Activated naive CD8-positive, alpha-beta T cell treated with anti-CD3 and anti-CD28 coated beads, Interleukin-2, amount 50 U/mL, for 24 hours (primary cell): ENCODE measurements at regions not wholly inside any gene's neighbourhood (a gene's known extent, or its start where the extent isn't known, plus 50 kb on each side); places are given as distances from the start of the nearest gene placed in this dataset.

Experiments
- ATAC-seq: fragments of 150-1000 bp; cut with Tn5 transposase; one replicate; pipeline ENCODE4 v1.10.0; 2021
- DNase-seq: peaks from one replicate; pipeline ENCODE4 v3.0.0; 2021
- H3K27ac Mint-ChIP-seq: one replicate; pipeline ENCODE4 v1.8.0; 2021; ENCODE audit warnings: mild to moderate bottlenecking, mixed read lengths
- H3K27me3 Mint-ChIP-seq: one replicate; pipeline ENCODE4 v1.8.0; 2021; ENCODE audit warnings: mixed read lengths
- H3K36me3 Mint-ChIP-seq: one replicate; pipeline ENCODE4 v1.8.0; 2021; ENCODE audit warnings: low read depth, mixed read lengths
- H3K4me1 Mint-ChIP-seq: one replicate; pipeline ENCODE4 v1.8.0; 2021; ENCODE audit warnings: mixed read lengths
- H3K4me3 Mint-ChIP-seq: one replicate; pipeline ENCODE4 v1.8.0; 2021; ENCODE audit warnings: mild to moderate bottlenecking, moderate library complexity, mixed read lengths
- H3K9me3 Mint-ChIP-seq: one replicate; pipeline ENCODE4 v1.8.0; 2021; ENCODE audit warnings: mixed read lengths

- DNase-seq = no peak
- Mint-ChIP-seq H3K4me1 (no peaks in the 10 kb centered on the region), H3K27me3 (peaks cover 9% of the 10 kb centered on the region), H3K27ac (no peak overlapping the region), H3K36me3 (no peaks in the 10 kb centered on the region), H3K9me3 (no peaks in the 10 kb centered on the region), H3K4me3 (no peak overlapping the region)
- no peak for ATAC-seq
Observed at GRCh38 chr5:173720286-173720952, 104.0 kb upstream of the BOD1 start.

GRCh38 chr5:173720953-173721600, 104.6 kb upstream of the BOD1 start:
- no peaks in the 10 kb centered on the region for H3K36me3 Mint-ChIP-seq
- DNase-seq = no peak
- no peak for ATAC-seq

DNA sequence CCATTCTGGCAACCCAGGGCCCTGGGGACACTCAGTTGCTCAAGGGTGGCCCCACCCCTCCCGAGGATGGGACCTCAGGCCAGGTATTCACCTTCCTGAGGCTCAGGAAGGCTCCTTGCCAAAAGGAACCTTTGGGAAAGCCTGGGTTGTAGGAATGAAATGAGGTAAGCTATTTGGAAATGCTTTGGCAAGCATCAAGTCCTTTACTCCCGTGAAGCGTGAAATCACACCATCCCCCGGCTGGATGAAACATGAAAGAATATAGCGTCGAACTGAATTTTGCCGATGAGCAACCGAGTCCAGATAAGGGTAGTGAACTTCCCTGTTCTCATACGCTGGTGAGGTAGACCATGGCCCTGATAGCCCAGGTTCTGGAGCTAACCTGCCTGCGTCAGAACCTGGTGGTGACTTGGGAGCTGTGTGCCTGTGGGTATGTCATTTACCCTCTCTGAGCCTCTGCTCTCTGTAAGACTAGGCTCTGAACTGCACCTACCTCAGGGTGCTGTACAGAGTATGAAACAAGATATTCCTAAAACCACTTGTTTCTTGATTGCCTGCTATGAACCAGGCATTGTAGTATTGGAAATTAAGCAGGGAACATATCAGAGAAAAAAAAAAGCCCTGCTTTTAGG, 105.3 kb upstream of the BOD1 start:
- H3K27ac Mint-ChIP-seq = no peak overlapping the region

More at GRCh38 chr5:173720953-173721600, 104.6 kb upstream of the BOD1 start:
- H3K27me3 Mint-ChIP-seq = peaks cover 9% of the 10 kb centered on the region
- no peak overlapping the region for H3K4me3 Mint-ChIP-seq
- no peaks in the 10 kb centered on the region for H3K4me1 Mint-ChIP-seq
- H3K9me3 Mint-ChIP-seq = no peaks in the 10 kb centered on the region
- H3K27ac Mint-ChIP-seq = no peak overlapping the region

DNA sequence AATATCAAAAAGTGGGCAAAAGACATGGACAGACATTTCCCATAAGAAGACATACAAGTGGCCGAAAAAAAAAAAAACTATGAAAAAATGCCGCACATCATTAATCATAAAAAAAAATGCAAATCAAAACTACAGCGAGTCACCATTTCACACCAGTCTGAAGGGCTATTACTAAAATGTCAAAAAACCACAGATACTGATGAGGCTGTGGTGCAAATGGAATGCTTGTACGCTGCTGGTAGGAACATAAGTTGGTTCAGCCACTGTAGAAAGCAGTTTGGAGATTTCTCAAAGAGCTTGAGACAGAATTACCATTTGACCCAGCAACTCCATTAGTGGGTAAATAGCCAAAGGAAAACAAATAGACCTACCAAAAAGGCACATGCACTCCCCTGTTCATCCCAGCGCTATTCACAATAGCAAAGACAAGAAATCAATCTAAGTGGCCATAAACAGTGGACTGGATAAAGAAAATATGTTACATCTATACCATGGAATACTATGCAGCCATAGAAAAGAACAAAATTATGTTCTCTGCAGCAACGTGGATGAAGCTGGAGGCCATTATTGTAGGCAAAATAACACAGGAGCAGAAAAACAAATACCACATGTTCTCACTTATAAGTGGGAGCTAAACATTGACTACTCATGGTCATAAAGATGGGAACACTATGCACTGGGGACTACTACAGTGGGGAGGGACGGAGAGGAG, 110.6 kb upstream of the BOD1 start:
- peaks cover 11% of the 10 kb centered on the region for H3K27me3 Mint-ChIP-seq
- H3K4me3 Mint-ChIP-seq = no peak overlapping the region
- DNase-seq = no peak
- H3K36me3 Mint-ChIP-seq = no peaks in the 10 kb centered on the region
- H3K27ac Mint-ChIP-seq = no peak overlapping the region
- ATAC-seq = peak; percentile 66
- no peaks in the 10 kb centered on the region for H3K9me3 Mint-ChIP-seq
- H3K4me1 Mint-ChIP-seq = peaks cover 2% of the 10 kb centered on the region

More for the DNA sequence above, 105.3 kb upstream of the BOD1 start:
- no peaks in the 10 kb centered on the region for H3K9me3 Mint-ChIP-seq
- H3K4me1 Mint-ChIP-seq = peaks cover 2% of the 10 kb centered on the region
- ATAC-seq (no peak), DNase-seq (no peak)
- H3K4me3 Mint-ChIP-seq = no peak overlapping the region
- H3K27me3 Mint-ChIP-seq = peaks cover 9% of the 10 kb centered on the region
- no peaks in the 10 kb centered on the region for H3K36me3 Mint-ChIP-seq

DNA sequence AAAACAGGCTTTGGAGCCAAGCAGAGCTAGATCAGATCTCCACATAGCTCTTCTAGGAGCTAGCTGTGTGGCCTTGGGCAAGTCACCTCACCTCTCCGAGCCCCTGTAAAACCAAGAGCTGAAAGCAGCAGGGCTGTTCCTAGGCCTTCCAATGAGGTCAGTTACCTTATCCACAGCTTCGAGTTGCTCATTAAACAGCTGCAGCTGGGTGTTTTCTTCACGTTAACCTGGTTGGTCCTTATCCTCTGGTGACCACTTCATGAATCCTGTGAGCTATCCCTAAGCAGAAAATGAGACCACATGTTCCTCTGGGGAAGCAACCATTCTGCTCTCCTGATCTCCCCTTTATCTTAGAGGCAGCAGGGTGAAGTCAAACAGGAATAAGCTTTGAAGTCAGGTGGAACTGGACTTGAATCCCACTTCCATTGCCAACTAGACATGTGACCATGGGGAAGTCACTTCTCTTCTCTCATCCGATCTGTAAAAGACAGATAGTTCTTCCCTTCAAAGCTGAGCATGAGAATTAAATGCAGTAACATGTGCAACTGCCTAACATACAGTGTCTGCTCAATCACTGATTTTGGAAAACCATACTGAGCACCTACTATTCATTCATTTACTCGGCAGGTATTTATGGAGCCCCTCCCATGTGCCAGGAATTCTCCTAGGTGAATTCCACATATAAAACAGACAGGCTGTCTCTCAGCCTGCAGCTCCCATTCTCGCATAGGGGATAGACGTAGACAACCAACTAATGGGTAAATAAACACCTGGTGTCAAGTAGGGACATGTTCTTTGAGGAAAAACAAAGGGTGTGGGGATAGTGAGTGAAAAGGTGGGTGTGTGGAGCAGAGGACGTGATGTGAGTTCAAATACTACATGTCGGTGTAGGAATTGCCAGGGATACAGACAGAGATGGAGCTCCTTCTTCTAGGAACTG, 111.7 kb upstream of the BOD1 start:
- Mint-ChIP-seq H3K4me3 (no peak overlapping the region), H3K27me3 (peaks cover 5% of the 10 kb centered on the region), H3K36me3 (no peaks in the 10 kb centered on the region), H3K27ac (no peak overlapping the region), H3K9me3 (no peaks in the 10 kb centered on the region), H3K4me1 (peaks cover 2% of the 10 kb centered on the region)
- DNase-seq (no peak), ATAC-seq (no peak)

DNA sequence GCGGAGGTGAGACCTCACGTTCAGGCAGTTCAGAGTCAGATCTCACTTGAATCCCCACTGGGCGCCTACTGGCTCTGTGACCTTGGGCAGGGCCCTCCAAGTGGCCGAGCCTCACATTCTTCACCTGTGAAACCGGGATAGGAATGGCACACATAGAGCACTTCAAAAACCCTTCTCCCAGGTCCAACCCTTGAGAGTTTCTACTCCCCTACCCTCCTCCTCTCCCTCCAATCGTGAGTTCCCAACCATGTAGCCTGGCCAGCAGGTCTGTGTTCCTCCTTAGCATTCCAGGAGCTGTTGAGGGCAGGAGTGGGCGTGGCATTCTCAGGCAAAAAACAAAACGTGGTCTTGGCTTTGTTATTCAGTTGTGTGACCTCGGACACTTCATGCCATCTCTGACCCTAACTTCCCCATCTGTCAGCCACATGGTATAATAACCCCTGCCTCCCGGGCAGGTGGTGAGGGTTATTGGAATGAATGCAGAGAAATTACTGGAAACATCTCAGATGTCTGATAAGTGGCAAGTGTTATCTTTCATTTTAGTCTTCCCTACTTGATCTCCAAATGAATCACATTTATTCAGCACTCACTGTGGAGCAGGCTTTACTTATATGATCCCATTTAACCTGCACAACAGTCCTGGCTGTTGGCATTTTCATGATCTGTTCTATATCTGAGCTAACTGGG, 112.8 kb upstream of the BOD1 start:
- no peaks in the 10 kb centered on the region for H3K36me3 Mint-ChIP-seq

DNA sequence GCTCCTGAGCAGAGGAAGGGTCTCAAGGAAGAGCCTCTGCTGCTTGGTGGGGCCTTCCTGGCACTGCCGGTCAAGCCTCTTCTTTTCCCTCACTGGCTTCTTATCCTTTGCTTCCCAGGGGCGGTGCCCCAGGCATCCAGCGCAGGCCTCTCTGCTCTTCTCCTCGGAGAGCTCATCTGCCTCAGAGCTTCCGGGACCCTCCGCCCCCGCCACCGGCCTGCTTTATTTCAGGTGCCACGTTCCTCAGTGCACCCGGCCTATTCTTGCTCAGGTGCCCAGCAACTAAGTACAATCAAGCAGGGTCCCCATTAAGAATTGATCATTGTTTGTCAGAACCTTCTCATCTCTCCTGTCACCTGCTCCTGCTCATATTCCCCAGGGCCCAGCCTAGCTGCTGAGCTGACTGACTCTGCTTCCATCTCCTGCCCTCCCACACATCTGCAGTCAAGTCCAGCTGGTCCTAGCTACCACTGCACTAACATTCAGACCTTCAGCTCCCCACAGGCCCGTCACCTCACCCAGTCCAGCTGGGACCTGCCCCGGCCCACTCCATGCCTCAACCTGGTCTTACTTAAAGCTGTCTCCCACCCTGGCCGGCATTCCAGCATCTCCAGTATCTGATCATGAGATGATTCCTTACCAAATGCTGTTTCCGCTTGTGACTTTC, 114.3 kb upstream of the BOD1 start:
- peaks cover 5% of the 10 kb centered on the region for H3K4me1 Mint-ChIP-seq
- H3K36me3 Mint-ChIP-seq = no peaks in the 10 kb centered on the region
- H3K4me3 Mint-ChIP-seq = no peak overlapping the region
- H3K27ac Mint-ChIP-seq = no peak overlapping the region
- peaks cover 2% of the 10 kb centered on the region for H3K27me3 Mint-ChIP-seq
- no peaks in the 10 kb centered on the region for H3K9me3 Mint-ChIP-seq
- ATAC-seq = no peak
- no peak for DNase-seq

More for the DNA sequence above, 112.8 kb upstream of the BOD1 start:
- Mint-ChIP-seq H3K4me1 (peaks cover 5% of the 10 kb centered on the region), H3K9me3 (no peaks in the 10 kb centered on the region), H3K4me3 (no peak overlapping the region), H3K27ac (no peak overlapping the region), H3K27me3 (peaks cover 5% of the 10 kb centered on the region)
- DNase-seq = no peak
- ATAC-seq = no peak

DNA sequence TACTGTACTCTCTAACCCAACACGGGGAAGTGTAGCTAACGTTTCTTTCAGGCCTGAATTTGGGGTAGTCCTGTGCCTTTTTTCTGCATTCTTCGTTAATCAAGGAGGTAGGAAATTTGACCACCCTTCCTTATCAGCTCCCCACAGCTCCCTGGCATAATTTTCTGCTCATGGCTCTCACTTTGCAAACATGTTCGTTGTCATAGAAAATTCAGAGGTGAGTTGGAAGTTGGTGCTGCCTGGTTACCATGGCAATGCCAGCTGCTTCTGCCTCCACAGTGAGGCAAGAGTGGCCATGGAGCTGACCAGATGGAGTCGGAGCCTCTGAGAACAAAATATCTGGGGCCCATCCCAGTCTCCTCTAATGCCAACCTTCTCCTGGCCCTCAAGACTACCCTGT, 116.6 kb upstream of the BOD1 start:
- Mint-ChIP-seq H3K27me3 (peaks cover 2% of the 10 kb centered on the region), H3K4me3 (no peak overlapping the region), H3K36me3 (no peaks in the 10 kb centered on the region), H3K9me3 (no peaks in the 10 kb centered on the region), H3K4me1 (peaks cover 7% of the 10 kb centered on the region), H3K27ac (no peak overlapping the region)
- ATAC-seq (no peak), DNase-seq (no peak)

DNA sequence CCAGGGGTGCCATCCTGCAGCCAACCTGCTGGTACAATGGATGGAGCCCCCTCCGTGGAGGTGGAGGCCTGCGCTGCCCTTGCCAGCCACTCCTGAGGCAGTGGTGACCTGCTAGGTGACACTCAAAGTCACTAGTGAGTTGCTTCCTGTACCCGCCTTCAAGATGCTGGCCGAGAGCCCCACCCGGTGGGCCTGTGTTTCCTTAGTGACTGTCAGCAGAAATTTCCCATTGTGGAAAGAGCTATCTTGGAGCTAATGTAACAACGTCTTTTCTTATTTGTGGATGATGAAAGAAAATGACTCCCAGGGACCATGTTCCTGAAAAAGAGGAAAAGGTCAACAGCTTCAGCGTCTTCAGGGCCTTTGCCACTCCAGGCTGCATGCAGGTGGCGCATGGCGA, 117.0 kb upstream of the BOD1 start:
- DNase-seq = no peak
- Mint-ChIP-seq H3K4me3 (no peak overlapping the region), H3K9me3 (no peaks in the 10 kb centered on the region), H3K27me3 (peaks cover 1% of the 10 kb centered on the region), H3K4me1 (peaks cover 7% of the 10 kb centered on the region), H3K36me3 (no peaks in the 10 kb centered on the region), H3K27ac (no peak overlapping the region)
- ATAC-seq = no peak

DNA sequence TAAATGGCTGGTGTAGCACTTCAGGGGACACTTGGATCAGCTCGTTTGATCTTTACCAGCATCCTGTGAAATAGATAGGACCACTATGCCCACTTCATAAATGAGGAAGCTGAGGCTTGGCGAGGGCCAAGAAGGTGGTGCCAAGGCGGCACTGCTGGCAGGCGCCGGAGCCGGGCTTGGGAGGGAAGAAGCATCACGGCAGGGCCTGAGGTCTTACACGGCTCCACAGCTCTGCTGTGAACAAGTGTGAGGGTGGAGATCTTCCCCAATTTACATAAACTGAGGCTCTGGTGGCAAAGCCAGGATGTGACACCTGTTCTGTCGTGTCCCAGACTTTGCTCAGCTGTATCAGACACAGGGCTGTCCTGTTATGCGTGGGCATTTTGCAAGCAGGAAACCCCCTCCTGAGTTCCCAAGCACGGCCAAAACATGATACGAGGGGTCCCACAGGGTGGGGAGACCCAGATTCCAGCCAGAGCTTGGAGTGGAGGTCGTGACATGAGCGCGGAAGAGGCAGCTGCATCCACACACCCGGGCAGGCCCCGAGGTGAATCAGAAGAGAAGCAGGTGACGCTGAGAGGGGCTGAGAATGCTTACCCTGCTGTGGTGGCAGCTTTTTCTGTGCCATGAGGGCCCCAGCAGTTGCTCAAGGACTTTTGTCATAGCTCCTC, 117.5 kb upstream of the BOD1 start:
- H3K4me3 Mint-ChIP-seq = no peak overlapping the region
- no peak overlapping the region for H3K27ac Mint-ChIP-seq
- H3K36me3 Mint-ChIP-seq = no peaks in the 10 kb centered on the region
- H3K4me1 Mint-ChIP-seq = peaks cover 7% of the 10 kb centered on the region
- H3K9me3 Mint-ChIP-seq = no peaks in the 10 kb centered on the region
- DNase-seq (no peak), ATAC-seq (no peak)
- H3K27me3 Mint-ChIP-seq = no peaks in the 10 kb centered on the region

- Mint-ChIP-seq H3K36me3 (no peaks in the 10 kb centered on the region), H3K4me1 (peaks cover 7% of the 10 kb centered on the region), H3K27ac (no peak overlapping the region), H3K4me3 (no peak overlapping the region), H3K27me3 (no peaks in the 10 kb centered on the region), H3K9me3 (no peaks in the 10 kb centered on the region)
- ATAC-seq = no peak
- DNase-seq = no peak
Observed at GRCh38 chr5:173734716-173735115, 118.3 kb upstream of the BOD1 start.

GRCh38 chr5:173735184-173735583, 118.7 kb upstream of the BOD1 start:
- Mint-ChIP-seq H3K4me3 (no peak overlapping the region), H3K4me1 (peaks cover 7% of the 10 kb centered on the region), H3K9me3 (no peaks in the 10 kb centered on the region), H3K27me3 (no peaks in the 10 kb centered on the region), H3K27ac (no peak overlapping the region), H3K36me3 (no peaks in the 10 kb centered on the region)
- no peak for DNase-seq
- ATAC-seq = no peak

GRCh38 chr5:173735691-173736090, 119.2 kb upstream of the BOD1 start:
- no peak for DNase-seq
- no peaks in the 10 kb centered on the region for H3K27me3 Mint-ChIP-seq
- H3K36me3 Mint-ChIP-seq = no peaks in the 10 kb centered on the region
- no peak for ATAC-seq
- peaks cover 7% of the 10 kb centered on the region for H3K4me1 Mint-ChIP-seq
- no peak overlapping the region for H3K4me3 Mint-ChIP-seq
- no peak overlapping the region for H3K27ac Mint-ChIP-seq
- H3K9me3 Mint-ChIP-seq = no peaks in the 10 kb centered on the region
